GM21723 (cell line): ENCODE measurements at regions not wholly inside any gene's neighbourhood (a gene's known extent, or its start where the extent isn't known, plus 50 kb on each side); places are given as distances from the start of the nearest gene placed in this dataset.

Experiments
- ATAC-seq: cut with Tn5 transposase; IDR thresholded peaks from one replicate; pipeline ENCODE4 v1.9.1; 2021; ENCODE audit warnings: mild to moderate bottlenecking, moderate library complexity; ENCODE audit not compliant: unreplicated experiment

DNA sequence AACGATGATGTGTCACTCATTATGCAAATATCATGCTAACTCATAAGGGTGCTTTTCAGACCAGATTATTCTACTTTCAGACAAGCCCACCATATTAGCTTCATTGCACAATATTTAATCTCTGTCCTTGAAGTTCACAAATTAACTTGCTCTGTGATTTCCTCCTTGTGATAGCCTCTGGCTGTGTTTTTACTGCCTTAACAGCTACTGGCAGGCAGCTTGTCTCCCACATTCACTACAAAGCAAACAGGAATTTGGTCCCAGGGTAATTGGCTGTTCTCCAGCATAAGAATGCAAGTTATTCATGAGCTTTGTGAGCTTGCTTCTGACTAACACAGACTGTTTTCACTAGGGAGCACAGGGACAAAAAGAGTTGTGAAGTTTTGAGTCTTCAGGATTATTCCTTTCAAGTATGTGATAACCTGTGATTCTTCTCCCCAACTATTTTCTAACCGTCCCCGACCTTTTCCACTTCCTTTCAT is 87.9 kb upstream of the HMCN1 start:
- ATAC-seq = no peak

DNA sequence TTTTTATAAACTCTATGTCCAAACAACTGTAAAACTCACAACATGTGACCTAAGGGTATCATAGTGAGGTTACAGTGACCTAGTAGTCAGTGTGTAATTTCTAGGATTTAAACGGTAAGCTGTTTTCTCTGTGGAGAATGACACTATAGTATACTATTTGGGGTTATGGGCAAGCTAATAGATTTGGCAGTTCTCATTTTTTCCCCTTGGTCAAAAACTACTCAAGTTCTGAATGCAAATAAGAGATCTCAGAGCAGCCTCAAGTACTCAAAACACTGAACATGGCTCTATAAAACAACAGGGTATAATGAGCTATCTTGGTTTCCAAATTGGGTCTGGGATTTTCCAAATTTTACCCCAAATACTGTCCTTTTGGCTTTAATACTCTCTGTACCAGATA is 88.5 kb upstream of the HMCN1 start:
- no peak for ATAC-seq

DNA sequence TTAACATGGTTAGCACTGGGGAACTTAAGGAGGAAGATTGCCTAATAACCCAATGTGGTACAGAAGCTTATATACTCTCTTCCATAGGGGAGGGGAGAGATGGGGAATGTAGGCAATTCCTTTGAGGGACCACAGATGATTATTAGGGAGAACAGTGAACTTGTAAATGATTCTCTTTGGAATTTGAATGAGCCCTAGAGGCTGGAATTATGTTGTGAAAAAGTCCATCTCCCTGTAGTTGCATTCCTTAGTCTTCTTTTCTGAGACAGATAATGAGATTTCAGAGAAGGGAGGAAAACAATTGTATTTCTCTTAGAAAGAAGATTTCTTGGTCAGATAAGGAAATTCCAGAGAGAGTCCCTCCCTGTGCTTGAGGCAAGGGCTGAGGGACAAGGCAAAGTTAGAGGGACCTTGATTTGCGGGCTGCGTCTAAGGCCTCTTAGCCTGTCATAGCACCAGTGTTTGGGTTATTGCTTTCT is 89.0 kb upstream of the HMCN1 start:
- no peak for ATAC-seq

DNA sequence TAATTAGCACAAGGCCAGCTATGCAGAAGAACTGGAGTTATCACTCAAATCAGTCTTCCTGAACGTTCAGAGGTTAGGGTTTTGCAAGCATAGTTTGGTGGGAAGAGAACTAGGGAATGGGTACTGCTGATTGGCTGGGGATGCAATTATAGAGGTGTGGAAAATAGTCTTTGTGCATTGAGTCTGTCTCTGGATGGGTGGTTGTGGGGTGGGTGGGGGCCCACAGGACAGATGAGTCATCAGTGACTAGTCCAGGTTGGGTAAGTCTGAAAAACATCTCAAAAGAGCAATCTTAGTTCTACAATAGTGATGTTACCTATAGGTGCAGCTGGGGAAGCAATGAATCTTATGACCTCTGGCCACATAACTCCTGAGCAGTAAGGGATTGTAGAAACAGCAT is 89.7 kb upstream of the HMCN1 start:
- no peak for ATAC-seq

DNA sequence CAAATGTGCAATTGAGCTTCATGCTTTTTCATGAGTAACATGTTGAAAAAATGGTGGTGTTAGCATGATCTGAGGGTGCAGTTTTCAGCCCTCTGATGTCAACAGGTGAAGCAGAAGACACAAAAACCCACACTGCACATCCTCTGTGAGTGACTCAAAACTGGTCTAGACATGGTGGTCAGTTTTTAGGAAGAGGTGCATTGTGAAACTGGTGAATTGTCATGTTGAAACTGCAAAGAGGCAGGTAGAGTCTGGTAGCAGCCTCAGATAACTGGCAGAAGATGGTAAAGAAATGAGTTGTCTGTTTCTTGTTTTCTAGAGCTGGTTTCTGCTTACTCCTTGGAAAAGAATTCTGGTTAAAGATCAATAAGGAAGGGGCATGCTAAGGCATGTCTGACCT is 97.3 kb upstream of the HMCN1 start:
- ATAC-seq = peak; percentile 100

DNA sequence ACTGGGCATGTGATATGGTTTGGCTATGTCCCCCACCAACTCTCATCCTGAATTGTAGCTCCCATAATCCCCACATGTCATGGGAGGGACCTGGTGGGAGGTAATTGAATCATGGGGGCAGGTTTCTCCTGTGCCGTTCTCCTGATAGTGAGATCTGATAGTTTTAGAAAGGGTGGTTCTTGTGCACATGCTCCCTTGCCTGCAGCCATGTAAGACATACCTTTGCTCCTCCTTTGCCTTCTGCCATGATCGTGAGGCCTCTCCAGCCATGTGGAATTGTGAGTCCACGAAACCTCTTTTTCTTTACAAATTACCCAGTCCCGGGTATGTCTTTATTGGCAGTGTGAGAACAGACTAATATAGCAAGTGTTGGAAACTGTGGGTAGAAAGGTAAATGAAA is 99.5 kb upstream of the HMCN1 start:
- no peak for ATAC-seq

DNA sequence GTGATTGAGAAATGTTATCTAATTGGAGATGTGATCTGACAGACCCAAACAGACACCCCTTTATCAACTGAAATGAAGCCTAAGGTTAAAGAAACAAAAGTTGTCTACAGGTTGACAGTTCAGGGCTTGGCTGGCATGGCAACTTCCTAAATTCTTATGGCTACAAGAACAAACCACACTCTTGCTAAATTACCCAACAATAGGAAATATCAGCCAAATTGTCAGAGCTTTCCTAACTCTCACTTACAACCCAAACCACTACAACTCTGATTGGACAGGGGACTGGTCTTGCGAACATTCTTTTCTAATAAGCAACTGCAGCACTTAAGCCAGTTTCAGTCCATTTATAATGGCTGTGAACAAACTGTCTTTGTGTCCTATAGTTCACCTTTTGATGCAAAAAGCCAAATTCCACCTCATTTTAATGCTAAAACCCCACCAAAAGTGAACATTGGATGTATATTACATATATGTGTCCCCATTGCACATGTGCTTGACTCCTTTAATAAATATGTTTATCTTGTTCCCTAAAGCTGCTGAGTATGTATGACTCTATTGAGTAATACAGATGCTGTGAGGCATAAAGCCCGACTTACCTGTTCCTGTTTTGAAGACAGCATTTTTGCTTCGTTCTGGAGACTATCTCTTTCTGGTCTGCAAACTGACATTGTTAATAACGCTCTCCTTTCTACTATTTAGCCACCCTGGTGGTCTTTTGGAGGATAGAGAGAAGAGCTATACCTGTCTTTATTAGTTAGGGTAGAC is 101.3 kb upstream of the HMCN1 start:
- no peak for ATAC-seq

DNA sequence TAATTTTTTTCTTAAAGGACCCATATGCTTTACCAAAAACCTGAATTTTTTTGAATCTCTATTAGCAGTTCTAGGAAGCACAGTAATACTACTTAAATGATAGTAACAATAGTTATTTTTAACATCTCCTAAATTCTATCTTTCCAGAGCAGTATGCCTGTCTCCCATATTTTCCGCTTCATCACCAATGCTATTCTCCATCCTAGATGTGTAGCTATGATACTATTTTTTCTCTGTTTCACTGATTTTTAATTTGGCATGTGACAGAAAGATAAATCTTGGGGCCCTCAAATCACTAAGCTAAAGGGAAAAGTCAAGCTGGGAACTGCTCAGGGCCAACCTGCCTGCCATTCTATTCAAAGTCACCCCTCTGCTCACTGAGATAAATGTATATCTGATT is 102.3 kb upstream of the HMCN1 start:
- ATAC-seq = no peak

DNA sequence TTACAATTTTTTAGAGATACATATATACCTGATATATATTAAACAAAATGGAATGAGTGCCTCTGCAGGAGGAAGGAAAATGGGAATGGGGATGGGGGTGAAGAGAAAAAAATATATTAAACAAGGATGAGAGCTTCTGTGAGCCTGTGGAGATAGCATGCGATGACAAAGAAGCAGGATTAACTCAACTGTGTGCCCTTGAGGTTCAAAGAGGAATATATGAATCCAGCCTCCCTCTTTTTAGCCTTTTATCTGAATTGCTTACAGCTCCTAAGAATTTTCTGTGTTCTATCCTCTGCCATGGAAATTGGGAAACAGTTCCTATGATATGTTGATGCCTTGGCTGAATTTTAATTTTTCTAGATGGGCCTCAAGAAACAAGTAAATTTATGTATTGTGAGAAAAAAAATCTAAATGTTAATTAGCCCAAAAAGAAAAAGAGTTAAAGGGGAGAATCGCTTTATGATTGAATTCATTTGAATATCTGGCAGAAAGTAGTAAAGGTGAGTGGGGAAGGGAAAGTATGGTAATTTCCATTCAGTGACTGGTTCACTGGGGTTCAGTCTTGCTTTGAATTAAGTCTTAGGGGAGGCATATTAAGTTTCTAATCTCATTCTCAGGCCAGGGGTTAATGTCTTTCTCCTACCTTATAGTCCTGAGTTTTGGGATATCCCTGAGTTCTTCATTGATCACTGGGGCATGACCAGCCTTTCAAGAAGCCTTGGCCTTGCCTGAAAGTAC is 106.3 kb upstream of the HMCN1 start:
- no peak for ATAC-seq

DNA sequence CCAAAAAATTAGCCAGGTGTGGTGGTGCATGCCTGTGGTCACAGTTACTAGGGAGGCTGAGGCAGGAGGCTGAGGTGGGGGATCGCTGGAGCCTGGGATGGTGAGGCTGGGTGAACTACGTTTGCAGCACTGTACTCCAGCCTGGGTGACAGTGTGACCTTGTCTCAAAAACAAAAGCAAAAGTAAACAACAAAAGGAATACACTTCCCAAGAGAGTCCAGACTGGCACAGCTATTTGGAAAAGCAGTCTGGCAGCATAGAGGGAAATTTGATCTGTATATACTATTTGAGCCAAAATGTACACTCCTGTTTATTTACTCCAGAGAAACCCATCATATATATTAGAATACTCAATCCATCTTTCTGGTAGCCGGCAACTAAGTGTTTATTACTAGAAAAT is 107.0 kb upstream of the HMCN1 start:
- ATAC-seq = no peak

DNA sequence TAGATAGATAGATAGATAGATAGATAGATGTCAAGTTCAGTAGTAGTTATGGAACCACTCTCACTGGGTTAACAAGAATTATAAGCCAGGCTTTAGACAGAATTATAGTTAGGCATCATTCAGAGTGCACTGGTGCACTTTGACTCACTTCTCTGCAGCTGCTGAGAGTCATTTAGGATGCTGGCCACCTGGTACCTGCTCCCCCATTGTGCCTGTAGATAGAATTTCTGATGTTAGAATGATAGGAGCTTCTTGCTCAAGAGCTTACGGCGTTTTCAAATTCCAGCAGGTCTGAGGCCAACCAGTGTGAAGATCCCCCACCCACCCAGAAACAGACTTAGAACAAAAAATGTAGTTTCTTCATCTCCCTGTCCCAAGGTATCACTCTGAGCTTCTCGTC is 107.8 kb upstream of the HMCN1 start:
- no peak for ATAC-seq

DNA sequence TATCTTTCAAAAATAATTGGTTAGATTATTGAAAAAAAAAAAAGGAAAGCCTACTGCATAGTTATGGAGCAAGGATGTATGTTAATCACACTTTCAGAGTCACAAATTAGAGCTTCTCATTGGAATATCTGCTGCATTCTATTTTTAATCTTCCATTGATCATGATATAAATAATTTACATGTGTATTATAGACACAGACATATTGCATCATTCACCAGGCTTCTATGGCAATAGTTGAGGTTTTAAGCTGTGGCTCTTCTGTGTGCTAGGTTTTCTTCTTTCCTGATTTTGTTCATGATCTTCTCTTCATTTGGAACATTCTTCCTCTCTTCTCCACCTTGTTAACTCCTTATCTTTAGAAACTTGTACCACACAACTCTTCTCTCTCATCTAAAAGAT is 123.2 kb upstream of the HMCN1 start:
- no peak for ATAC-seq

DNA sequence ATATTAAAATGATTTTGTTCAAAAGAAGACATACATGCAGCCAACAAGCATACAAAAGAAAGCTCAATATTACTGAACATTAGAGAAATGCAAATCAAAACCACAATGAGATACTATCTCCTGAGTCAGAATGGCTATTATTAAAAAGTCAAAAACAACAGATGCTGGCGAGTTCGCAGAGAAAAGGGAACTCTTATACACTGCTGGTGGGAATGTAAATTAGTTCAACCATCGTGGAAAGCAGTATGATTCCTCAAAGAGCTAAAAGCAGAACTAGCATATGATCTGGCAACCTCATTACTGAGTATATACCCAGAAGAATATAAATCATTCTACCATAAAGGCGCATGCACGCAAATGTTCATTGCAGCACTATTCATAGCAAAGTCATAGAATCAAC is 126.0 kb upstream of the HMCN1 start:
- peak; percentile 83 for ATAC-seq

DNA sequence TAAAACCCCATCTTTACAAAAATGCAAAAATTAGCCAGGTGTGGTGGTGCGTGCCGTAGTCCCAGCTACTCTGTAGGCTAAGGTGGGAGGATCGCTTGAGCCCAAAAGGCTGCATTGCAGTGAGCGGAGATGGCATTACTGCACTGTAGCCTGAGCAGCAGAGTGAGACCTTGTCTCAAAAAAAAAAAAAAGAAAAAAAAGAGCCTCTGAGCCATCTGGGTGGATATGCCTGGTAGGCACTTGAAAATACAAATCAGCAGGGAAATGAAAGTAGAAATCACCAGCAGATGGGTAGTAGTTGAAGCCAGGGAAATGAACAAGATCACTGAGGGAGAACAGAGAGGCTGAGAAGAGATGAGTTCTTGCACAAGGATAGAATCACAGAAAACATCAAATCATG is 131.0 kb upstream of the HMCN1 start:
- peak; percentile 50 for ATAC-seq

DNA sequence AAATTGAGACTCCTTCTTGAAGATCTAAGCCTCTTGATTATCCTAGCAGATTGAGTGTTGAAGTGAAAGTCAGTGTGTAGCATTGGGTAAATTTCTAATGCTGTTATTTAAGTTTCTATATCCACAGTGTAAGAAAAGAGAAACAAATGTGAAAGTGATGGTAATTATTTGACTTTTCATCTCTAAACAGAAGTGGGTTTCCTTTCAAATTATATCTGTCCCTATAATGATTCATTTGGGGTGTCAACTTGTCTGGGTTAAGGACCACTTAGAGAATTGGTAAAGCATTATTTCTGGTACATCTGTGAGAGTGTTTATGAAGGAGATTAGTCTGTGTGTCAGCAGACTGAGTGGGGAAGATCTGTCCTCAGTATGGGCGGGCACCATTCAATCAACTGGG is 133.0 kb upstream of the HMCN1 start:
- peak; percentile 41 for ATAC-seq

DNA sequence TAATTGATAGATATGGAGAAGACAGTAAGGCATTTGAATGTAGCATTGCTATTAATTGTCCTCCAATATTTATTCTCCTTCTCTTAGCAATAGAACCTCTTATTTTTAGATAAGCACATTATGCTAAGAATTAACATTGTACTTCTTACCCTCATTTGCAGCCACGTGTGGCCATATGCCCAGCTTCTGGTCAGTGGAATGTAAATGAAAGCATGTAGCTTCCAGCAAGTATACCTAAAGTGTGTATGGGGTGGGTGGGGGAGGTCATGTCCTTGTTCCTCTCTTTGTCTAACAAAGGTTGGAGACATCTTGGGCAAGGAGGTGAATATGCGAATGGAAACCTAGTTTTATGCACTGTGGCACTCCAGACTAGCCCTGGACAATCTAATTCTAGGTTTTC is 133.6 kb upstream of the HMCN1 start:
- ATAC-seq = no peak

DNA sequence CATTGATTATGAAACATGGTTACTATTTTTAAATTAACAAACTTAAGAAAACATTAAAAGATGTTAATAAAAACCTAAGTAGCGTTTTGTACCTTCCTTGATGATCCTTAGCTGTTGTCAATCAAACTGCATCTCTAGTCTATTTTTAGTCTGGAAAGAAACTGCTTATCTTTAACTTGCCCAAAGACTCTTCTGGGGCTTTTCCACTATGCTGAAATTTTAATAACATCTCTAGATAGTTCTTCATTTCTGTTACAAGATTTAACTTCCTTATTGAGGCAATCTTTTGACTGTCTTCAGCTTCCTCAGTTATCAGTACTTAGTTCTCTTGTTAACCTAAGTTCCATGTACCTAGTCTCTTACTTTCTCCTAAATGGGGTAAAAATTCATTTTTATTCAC is 135.9 kb upstream of the HMCN1 start:
- no peak for ATAC-seq

DNA sequence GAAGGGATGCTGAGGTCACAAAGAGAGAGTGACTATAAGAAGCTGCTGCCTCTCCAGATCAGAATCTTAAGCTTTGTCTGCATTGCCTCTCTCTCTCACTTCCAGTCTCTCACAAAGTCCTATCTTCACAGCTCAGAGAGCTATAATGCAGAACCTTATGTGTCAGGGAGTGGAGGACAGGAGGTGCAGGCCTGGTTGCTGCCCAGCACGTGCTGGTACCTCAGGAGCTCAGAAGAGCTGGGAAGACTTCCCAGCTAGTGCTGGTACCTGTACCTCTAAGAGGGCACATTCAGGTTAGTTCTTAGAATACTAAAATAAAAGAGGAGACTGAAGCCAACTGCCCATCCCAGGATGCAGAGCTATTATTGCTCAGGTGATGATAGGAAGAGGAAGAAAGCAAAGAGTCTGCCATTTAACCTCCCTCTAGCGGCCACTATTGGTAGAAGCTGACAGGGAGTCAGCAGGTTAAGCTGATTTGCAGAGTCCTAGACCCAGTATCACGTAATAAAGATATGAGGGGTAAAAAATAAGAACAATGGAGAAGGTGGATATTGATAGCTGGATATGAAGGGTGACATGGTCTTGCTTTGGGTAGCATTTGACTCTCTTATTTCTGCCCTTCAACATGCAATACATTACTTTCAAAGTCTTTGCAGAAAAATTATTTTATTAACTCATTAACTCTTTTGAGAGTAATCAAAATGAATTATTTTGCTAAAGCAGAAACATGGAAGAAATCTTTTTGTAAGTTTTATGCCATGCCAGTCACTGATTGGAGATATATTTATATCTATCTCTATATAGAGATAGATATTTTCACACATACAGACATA is 138.1 kb upstream of the HMCN1 start:
- ATAC-seq = peak; percentile 98

DNA sequence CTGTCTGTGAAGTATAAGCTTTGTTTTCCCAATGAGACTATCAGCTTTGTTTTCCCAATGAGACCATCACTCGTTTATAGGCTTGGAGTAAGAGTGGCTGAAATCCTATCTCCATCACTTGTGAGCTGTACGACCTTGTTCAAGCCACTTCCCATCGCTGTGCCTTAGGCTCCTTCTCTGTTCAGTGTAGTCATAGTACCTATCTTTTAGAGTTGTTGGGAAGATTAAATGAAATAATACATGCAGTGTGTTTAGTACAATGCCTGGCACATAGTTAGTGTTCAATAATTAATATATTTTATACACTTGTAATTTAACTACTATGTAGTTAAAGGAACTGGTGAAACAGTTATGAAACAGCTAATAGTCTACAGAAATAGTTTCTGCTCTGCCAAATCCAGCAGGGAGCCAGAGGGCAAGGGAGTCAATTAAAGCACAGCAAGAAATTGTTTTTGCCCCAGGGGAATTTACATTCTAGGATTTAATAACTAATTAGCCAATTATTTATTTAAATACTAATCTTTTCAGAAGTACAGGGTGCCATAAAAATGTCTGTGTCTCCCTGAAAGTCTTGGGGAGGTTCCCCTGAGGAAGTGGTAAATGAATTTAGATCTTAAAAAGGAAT is 139.3 kb upstream of the HMCN1 start:
- no peak for ATAC-seq

DNA sequence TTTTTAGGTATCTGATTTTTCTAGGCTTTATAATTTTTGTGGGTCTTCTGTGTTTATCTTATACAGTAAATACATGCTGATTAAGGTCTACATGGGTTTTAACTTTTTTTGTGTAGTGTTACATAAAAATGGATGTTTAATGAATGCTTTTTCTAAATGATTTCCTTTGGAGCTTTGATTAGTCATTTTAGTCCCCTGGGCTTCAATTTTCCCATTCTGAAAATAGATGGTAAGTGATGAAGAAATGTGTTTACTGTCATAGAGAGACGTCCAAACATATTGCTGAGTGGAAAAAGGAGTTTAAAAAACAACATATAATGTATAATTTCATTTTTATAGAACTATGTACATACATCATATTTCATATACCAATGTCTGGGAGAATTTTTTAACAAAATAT is 140.9 kb upstream of the HMCN1 start:
- no peak for ATAC-seq

DNA sequence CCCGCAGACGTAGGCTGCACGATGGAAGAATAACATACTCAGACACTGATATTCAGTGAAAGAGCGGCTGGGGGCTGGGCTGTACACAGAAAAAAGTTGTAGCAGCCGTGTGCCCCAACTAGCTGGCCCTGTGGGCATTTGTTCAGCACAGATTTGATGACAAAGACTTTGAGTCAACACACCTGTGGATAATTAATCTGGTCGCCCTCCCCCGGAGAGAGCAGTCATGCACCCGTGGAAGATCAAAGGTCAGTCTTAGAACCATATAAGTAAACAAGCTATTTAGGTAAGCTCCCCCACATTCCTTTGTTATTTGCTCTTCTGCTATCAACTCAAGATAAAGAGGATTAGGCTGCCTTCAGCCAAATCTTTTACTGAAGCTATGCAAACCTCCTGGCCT is 148.4 kb upstream of the HMCN1 start:
- ATAC-seq = no peak
